DOHH2 (cell line): ENCODE measurements at regions not wholly inside any gene's neighbourhood (a gene's known extent, or its start where the extent isn't known, plus 50 kb on each side); places are given as distances from the start of the nearest gene placed in this dataset.

Source experiments
- H3F3A ChIP-seq: fragments of 200-600 bp; sonication (generic), shearing (Covaris generic); 2 replicates; pipeline ENCODE4 v1.6.0; 2016; ENCODE audit warnings: antibody characterized with exemption, mild to moderate bottlenecking; ENCODE audit not compliant: control insufficient read depth, insufficient read depth
- H3K27ac ChIP-seq: fragments of 200-600 bp; sonication (generic); 2 replicates; pipeline ENCODE4 v1.5.1; 2014; ENCODE audit warnings: low read depth, mild to moderate bottlenecking, low read length, moderate library complexity
- H3K27me3 ChIP-seq: fragments of 200-600 bp; sonication (generic); 2 replicates; pipeline ENCODE4 v1.6.1; 2014; ENCODE audit warnings: mild to moderate bottlenecking, low read length, mixed read lengths; ENCODE audit not compliant: control insufficient read depth
- H3K36me3 ChIP-seq: fragments of 200-600 bp; sonication (generic); 2 replicates; pipeline ENCODE4 v1.6.1; 2014; ENCODE audit warnings: mild to moderate bottlenecking, low read length, moderate library complexity, mixed read lengths; ENCODE audit not compliant: control insufficient read depth
- H3K4me1 ChIP-seq: fragments of 200-600 bp; sonication (generic); 2 replicates; pipeline ENCODE4 v1.6.1; 2014; ENCODE audit warnings: mild to moderate bottlenecking, low read length, mixed read lengths; ENCODE audit not compliant: control insufficient read depth
- H3K4me2 ChIP-seq: fragments of 200-600 bp; sonication (generic); 2 replicates; pipeline ENCODE4 v1.6.0; 2014; ENCODE audit warnings: mild to moderate bottlenecking, low read length, moderate library complexity
- H3K4me3 ChIP-seq: fragments of 200-600 bp; sonication (generic); 2 replicates; pipeline ENCODE4 v1.5.1; 2014; ENCODE audit warnings: mild to moderate bottlenecking, low read length, mixed read lengths
- H3K79me2 ChIP-seq: fragments of 200-600 bp; sonication (generic); 2 replicates; pipeline ENCODE4 v1.6.1; 2014; ENCODE audit warnings: mild to moderate bottlenecking, low read length, mixed read lengths; ENCODE audit not compliant: control insufficient read depth
- H3K9me2 ChIP-seq: fragments of 200-600 bp; sonication (generic); replicated peaks from 2 replicates; pipeline ENCODE4 v1.6.1; 2014; ENCODE audit warnings: mild to moderate bottlenecking, low read length, mixed read lengths; ENCODE audit not compliant: control insufficient read depth
- H3K9me3 ChIP-seq: fragments of 200-600 bp; sonication (generic); 2 replicates; pipeline ENCODE4 v1.6.1; 2014; ENCODE audit warnings: antibody characterized with exemption, low read length, mixed read lengths; ENCODE audit not compliant: control insufficient read depth, insufficient read depth
- H4K20me1 ChIP-seq: fragments of 200-600 bp; sonication (generic); 2 replicates; pipeline ENCODE4 v1.6.0; 2014; ENCODE audit warnings: low read depth, mild to moderate bottlenecking, antibody characterized with exemption, low read length, moderate library complexity; ENCODE audit not compliant: control insufficient read depth, insufficient read depth
- EZH2phosphoT487 ChIP-seq: fragments of 200-600 bp; sonication (generic); IDR thresholded peaks from 2 replicates; pipeline ENCODE4 v1.6.1; 2017; ENCODE audit warnings: borderline replicate concordance, mild to moderate bottlenecking, antibody characterized with exemption, low read length, moderate library complexity, mixed read lengths
- TF ChIP-seq, protein P1 (sequence below): fragments of 200-600 bp; sonication (generic); IDR thresholded peaks from one replicate; pipeline ENCODE4 v1.5.1; 2014; ENCODE audit warnings: antibody characterized with exemption, mild to moderate bottlenecking, low read depth, low read length; ENCODE audit not compliant: poor library complexity, severe bottlenecking

GRCh38 chr7:116089293-116089692 lies 58.7 kb upstream of the TFEC start:
- Histone ChIP-seq H3K36me3 (no peaks in the 10 kb centered on the region), H3K27ac (no peak overlapping the region), H3K4me1 (no peaks in the 10 kb centered on the region), H3K4me3 (no peak overlapping the region), H3K79me2 (no peaks in the 10 kb centered on the region), H3K27me3 (no peaks in the 10 kb centered on the region), H3F3A (no peaks in the 10 kb centered on the region), H3K4me2 (no peak overlapping the region), H3K9me2 (no peaks in the 10 kb centered on the region), H3K9me3 (no peaks in the 10 kb centered on the region), H4K20me1 (no peaks in the 10 kb centered on the region)
- TF ChIP-seq, protein P1, sequence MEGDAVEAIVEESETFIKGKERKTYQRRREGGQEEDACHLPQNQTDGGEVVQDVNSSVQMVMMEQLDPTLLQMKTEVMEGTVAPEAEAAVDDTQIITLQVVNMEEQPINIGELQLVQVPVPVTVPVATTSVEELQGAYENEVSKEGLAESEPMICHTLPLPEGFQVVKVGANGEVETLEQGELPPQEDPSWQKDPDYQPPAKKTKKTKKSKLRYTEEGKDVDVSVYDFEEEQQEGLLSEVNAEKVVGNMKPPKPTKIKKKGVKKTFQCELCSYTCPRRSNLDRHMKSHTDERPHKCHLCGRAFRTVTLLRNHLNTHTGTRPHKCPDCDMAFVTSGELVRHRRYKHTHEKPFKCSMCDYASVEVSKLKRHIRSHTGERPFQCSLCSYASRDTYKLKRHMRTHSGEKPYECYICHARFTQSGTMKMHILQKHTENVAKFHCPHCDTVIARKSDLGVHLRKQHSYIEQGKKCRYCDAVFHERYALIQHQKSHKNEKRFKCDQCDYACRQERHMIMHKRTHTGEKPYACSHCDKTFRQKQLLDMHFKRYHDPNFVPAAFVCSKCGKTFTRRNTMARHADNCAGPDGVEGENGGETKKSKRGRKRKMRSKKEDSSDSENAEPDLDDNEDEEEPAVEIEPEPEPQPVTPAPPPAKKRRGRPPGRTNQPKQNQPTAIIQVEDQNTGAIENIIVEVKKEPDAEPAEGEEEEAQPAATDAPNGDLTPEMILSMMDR = no peak
- no peak for TF ChIP-seq EZH2phosphoT487

GRCh38 chr7:116093516-116094301 lies 63.1 kb upstream of the TFEC start:
- Histone ChIP-seq H3F3A (no peaks in the 10 kb centered on the region), H3K4me2 (no peak overlapping the region), H3K27ac (no peak overlapping the region), H3K27me3 (no peaks in the 10 kb centered on the region), H4K20me1 (no peaks in the 10 kb centered on the region), H3K9me3 (no peaks in the 10 kb centered on the region), H3K36me3 (no peaks in the 10 kb centered on the region), H3K4me3 (no peak overlapping the region), H3K4me1 (no peaks in the 10 kb centered on the region), H3K79me2 (no peaks in the 10 kb centered on the region), H3K9me2 (no peaks in the 10 kb centered on the region)
- TF ChIP-seq, protein P1 = no peak
- no peak for TF ChIP-seq EZH2phosphoT487

GRCh38 chr7:116095396-116095795 lies 64.8 kb upstream of the TFEC start:
- no peak overlapping the region for H3K27ac ChIP-seq
- no peaks in the 10 kb centered on the region for H3K36me3 ChIP-seq
- H3K4me1 ChIP-seq = no peaks in the 10 kb centered on the region
- H4K20me1 ChIP-seq = no peaks in the 10 kb centered on the region
- H3K79me2 ChIP-seq = no peaks in the 10 kb centered on the region
- no peak overlapping the region for H3K4me3 ChIP-seq
- no peak for TF ChIP-seq EZH2phosphoT487
- TF ChIP-seq, protein P1 = no peak
- H3K9me3 ChIP-seq = no peaks in the 10 kb centered on the region
- no peaks in the 10 kb centered on the region for H3K27me3 ChIP-seq
- H3K4me2 ChIP-seq = no peak overlapping the region
- no peaks in the 10 kb centered on the region for H3F3A ChIP-seq
- H3K9me2 ChIP-seq = no peaks in the 10 kb centered on the region
